Left renal cortex interstitium (tissue), 4 donors: ENCODE measurements at regions not wholly inside any gene's neighbourhood (a gene's known extent, or its start where the extent isn't known, plus 50 kb on each side); places are given as distances from the start of the nearest gene placed in this dataset.
"Not testable (repeated sequence)": the region's sequence is repeated elsewhere in the genome, so short reads cannot be mapped to it uniquely, and the experiment has no call there.

Experiments used
- DNase-seq, 4 donors: peaks; one replicate each; pipeline ENCODE4 v3.0.0-alpha.2; 2013; ENCODE audit warnings: low read depth in 4 of 4, low spot score in 2 of 4, missing footprints in 1 of 4

GRCh38 chr22:33142282-33143055, 84.3 kb upstream of the SYN3 start:
- DNase-seq, result no peak

GRCh38 chr22:33139937-33140336, 81.8 kb upstream of the SYN3 start:
- no peak for DNase-seq

- DNase-seq, result not testable (repeated sequence)
Observed at GRCh38 chr22:33138333-33138732, 80.2 kb upstream of the SYN3 start.

GRCh38 chr22:33130473-33130872, 72.3 kb upstream of the SYN3 start:
- DNase-seq, result no peak

- no peak for DNase-seq
Observed at GRCh38 chr22:33129621-33130020, 71.4 kb upstream of the SYN3 start.

GRCh38 chr22:33126881-33127280, 68.7 kb upstream of the SYN3 start:
- DNase-seq, result no peak

GRCh38 chr22:33124471-33124870, 66.3 kb upstream of the SYN3 start:
- no peak for DNase-seq

GRCh38 chr22:33122439-33122838, 64.3 kb upstream of the SYN3 start:
- not testable (repeated sequence) for DNase-seq

- DNase-seq, result no peak
Observed at GRCh38 chr22:33119044-33119443, 60.9 kb upstream of the SYN3 start.

- no peak for DNase-seq
Observed at GRCh38 chr22:33117821-33118220, 59.6 kb upstream of the SYN3 start.

- DNase-seq, result no peak
Observed at GRCh38 chr22:33116841-33117547, 58.8 kb upstream of the SYN3 start.

GRCh38 chr22:33114565-33114964, 56.4 kb upstream of the SYN3 start:
- DNase-seq, result no peak

- DNase-seq, result no peak
Observed at GRCh38 chr22:33112580-33112979, 54.4 kb upstream of the SYN3 start.

GRCh38 chr22:33111491-33111890, 53.3 kb upstream of the SYN3 start:
- no peak for DNase-seq

GRCh38 chr22:33110562-33111163, 52.5 kb upstream of the SYN3 start:
- DNase-seq, result no peak

- DNase-seq, result no peak
Observed at GRCh38 chr22:33109514-33110430, 51.6 kb upstream of the SYN3 start.

GRCh38 chr22:33108037-33108436, 49.9 kb upstream of the SYN3 start:
- DNase-seq, result no peak
